ENCODE measurements at regions not wholly inside any gene's neighbourhood (a gene's known extent, or its start where the extent isn't known, plus 50 kb on each side); places are given as distances from the start of the nearest gene placed in this dataset.

DNA sequence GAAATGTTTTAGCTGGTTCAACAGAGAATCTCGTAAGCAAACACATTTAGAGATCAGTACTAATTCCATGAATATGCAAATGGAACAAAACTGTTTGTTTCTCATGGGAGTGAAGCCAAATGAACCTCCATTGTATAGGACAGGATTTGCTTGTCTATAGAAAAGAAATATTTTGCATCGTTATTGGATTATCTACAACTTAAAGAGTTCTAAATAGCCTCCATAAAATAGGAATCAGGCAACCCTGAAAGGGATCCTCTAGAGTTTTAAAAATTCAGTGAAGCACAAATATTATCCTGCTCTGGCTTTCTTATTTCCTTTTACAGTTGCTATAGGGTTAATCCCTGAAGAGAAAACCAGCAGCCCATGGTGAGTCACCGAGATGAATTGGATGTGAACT lies 378.4 kb upstream of the NRXN1 start:
- no peaks in the 10 kb centered on the region for H3K36me3 ChIP-seq
- no peak overlapping the region for H3K4me3 ChIP-seq
- no peak for TF ChIP-seq POLR2A (IDR thresholded peaks at IDR 0.05)
- TF ChIP-seq, protein P1, sequence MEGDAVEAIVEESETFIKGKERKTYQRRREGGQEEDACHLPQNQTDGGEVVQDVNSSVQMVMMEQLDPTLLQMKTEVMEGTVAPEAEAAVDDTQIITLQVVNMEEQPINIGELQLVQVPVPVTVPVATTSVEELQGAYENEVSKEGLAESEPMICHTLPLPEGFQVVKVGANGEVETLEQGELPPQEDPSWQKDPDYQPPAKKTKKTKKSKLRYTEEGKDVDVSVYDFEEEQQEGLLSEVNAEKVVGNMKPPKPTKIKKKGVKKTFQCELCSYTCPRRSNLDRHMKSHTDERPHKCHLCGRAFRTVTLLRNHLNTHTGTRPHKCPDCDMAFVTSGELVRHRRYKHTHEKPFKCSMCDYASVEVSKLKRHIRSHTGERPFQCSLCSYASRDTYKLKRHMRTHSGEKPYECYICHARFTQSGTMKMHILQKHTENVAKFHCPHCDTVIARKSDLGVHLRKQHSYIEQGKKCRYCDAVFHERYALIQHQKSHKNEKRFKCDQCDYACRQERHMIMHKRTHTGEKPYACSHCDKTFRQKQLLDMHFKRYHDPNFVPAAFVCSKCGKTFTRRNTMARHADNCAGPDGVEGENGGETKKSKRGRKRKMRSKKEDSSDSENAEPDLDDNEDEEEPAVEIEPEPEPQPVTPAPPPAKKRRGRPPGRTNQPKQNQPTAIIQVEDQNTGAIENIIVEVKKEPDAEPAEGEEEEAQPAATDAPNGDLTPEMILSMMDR (IDR thresholded peaks at IDR 0.05), result no peak
- no peak overlapping the region for H3K27ac ChIP-seq
- DNase-seq, result no peak
- H3K27me3 ChIP-seq, result no peaks in the 10 kb centered on the region
- H3K4me1 ChIP-seq, result no peaks in the 10 kb centered on the region
- H3K9me3 ChIP-seq, result no peaks in the 10 kb centered on the region

DNA sequence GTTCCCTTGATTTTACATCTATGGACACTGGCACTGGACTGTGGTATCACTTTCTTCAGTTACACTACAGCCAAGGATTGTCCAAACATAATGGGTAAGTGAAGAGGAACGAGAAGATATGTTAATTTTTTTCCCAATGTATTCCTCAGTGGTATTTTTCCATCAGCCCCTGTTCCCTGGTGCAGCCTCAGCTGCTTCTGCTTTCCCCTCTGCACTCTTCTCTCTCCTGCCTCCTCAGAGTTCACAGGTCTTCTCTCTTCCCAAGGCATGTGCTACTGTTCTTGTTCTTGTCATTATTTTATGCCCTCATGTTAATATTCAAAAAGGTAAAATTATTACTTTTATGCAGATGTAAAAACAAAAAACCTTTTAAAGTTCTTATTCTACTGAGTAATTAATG lies 378.0 kb upstream of the NRXN1 start:
- no peaks in the 10 kb centered on the region for H3K9me3 ChIP-seq
- no peaks in the 10 kb centered on the region for H3K4me1 ChIP-seq
- DNase-seq, result no peak
- no peak overlapping the region for H3K4me3 ChIP-seq
- no peak for TF ChIP-seq POLR2A (IDR thresholded peaks at IDR 0.05)
- TF ChIP-seq, protein P1 (IDR thresholded peaks at IDR 0.05), result no peak
- H3K36me3 ChIP-seq, result no peaks in the 10 kb centered on the region
- no peak overlapping the region for H3K27ac ChIP-seq
- H3K27me3 ChIP-seq, result no peaks in the 10 kb centered on the region

GRCh38 chr2:51404226-51404625 lies 372.3 kb upstream of the NRXN1 start:
- no peaks in the 10 kb centered on the region for H3K27me3 ChIP-seq
- no peak overlapping the region for H3K4me3 ChIP-seq
- H3K4me1 ChIP-seq, result no peaks in the 10 kb centered on the region
- H3K9me3 ChIP-seq, result no peaks in the 10 kb centered on the region
- TF ChIP-seq, protein P1 (IDR thresholded peaks at IDR 0.05), result no peak
- no peak overlapping the region for H3K27ac ChIP-seq
- no peak for DNase-seq
- no peaks in the 10 kb centered on the region for H3K36me3 ChIP-seq

DNA sequence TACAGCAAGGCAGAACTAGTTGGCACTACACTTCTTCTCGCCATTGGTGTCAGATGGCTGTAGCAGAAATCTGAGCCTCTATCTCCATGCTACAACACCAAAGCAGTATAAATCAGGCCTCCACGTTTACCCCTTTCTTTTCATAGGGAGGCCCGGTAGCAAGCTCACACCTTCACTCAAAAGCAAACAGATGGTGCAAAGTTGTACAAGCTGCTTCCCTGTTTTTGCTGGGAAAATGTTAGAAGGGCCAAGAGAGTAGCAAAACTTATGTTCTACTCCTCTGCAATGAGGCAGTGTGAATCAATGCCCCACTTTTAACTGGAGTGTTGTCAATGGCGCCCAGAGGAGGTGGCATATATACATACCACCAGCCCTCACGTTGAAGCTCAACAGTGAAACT lies 369.6 kb upstream of the NRXN1 start:
- no peaks in the 10 kb centered on the region for H3K36me3 ChIP-seq
- DNase-seq, result no peak
- no peaks in the 10 kb centered on the region for H3K27me3 ChIP-seq
- no peak overlapping the region for H3K4me3 ChIP-seq
- TF ChIP-seq, protein P1 (IDR thresholded peaks at IDR 0.05), result no peak
- no peak for TF ChIP-seq POLR2A (IDR thresholded peaks at IDR 0.05)
- H3K4me1 ChIP-seq, result no peaks in the 10 kb centered on the region
- H3K27ac ChIP-seq, result no peak overlapping the region
- no peaks in the 10 kb centered on the region for H3K9me3 ChIP-seq

GRCh38 chr2:51387235-51387634 lies 355.3 kb upstream of the NRXN1 start:
- no peak for DNase-seq
- no peak for TF ChIP-seq POLR2A (IDR thresholded peaks at IDR 0.05)
- TF ChIP-seq, protein P1 (IDR thresholded peaks at IDR 0.05), result no peak
- no peaks in the 10 kb centered on the region for H3K4me1 ChIP-seq
- H3K4me3 ChIP-seq, result no peak overlapping the region
- no peaks in the 10 kb centered on the region for H3K36me3 ChIP-seq
- H3K9me3 ChIP-seq, result no peaks in the 10 kb centered on the region
- H3K27ac ChIP-seq, result no peak overlapping the region
- H3K27me3 ChIP-seq, result no peaks in the 10 kb centered on the region

- Histone ChIP-seq H3K4me3 (no peak overlapping the region), H3K27me3 (no peaks in the 10 kb centered on the region), H3K9me3 (no peaks in the 10 kb centered on the region), H3K27ac (no peak overlapping the region), H3K4me1 (no peaks in the 10 kb centered on the region), H3K36me3 (no peaks in the 10 kb centered on the region)
- DNase-seq, result no peak
- no peak for TF ChIP-seq POLR2A (IDR thresholded peaks at IDR 0.05)
- TF ChIP-seq, protein P1 (IDR thresholded peaks at IDR 0.05), result no peak
Measured at GRCh38 chr2:51379997-51380396, 348.1 kb upstream of the NRXN1 start.

Data from Peyer's patch (tissue), 4 donors.